Heart left ventricle (tissue), 16 donors: ENCODE measurements at regions not wholly inside any gene's neighbourhood (a gene's known extent, or its start where the extent isn't known, plus 50 kb on each side); places are given as distances from the start of the nearest gene placed in this dataset.

Experiments used
- ATAC-seq, 4 donors: fragments of 200-7000 bp; cut with Tn5 transposase; one replicate each; pipeline ENCODE4 v1.9.1; 2020 to 2022; ENCODE audit warnings: moderate library complexity in 4 of 4, mild to moderate bottlenecking in 3 of 4, moderate number of reproducible peaks in 1 of 4
- DNase-seq, 5 donors: peaks; one replicate each; pipeline ENCODE4 v3.0.0-alpha.2; 2020
- H3K27ac ChIP-seq, 12 donors: fragments of 200-600 bp; sonication (generic) in 4 of 12; one replicate each; pipeline versions ENCODE4 v1.5.0 to v1.8.0; 2016 to 2022; ENCODE audit warnings: mild to moderate bottlenecking in 2 of 12
- H3K27me3 ChIP-seq, 9 donors: fragments of 200-600 bp; sonication (generic) in 2 of 9; one replicate each; pipeline versions ENCODE4 v1.5.1 to v1.8.0; 2016 to 2022; ENCODE audit warnings: mild to moderate bottlenecking in 3 of 9
- H3K36me3 ChIP-seq, 9 donors: fragments of 200-600 bp; sonication (generic) in 2 of 9; one replicate each; pipeline versions ENCODE4 v1.5.0 to v1.8.0; 2018 to 2022; ENCODE audit warnings: mild to moderate bottlenecking in 2 of 9
- H3K4me1 ChIP-seq, 12 donors: fragments of 200-600 bp; sonication (generic) in 4 of 12; one replicate each; pipeline versions ENCODE4 v1.5.0 to v1.8.0; 2016 to 2022; ENCODE audit warnings: mild to moderate bottlenecking in 3 of 12
- H3K4me3 ChIP-seq, 12 donors: fragments of 200-600 bp; sonication (generic) in 4 of 12; one replicate each; pipeline versions ENCODE4 v1.5.0 to v1.8.0; 2017 to 2022; ENCODE audit warnings: mild to moderate bottlenecking in 9 of 12, moderate library complexity in 4 of 12
- H3K9me3 ChIP-seq, 12 donors: fragments of 200-600 bp; sonication (generic) in 4 of 12; one replicate each; pipeline versions ENCODE4 v1.5.0 to v1.8.0; 2016 to 2022; ENCODE audit warnings: mild to moderate bottlenecking in 1 of 12
- CTCF ChIP-seq, 12 donors: fragments of 200-600 bp; sonication (generic) in 4 of 12; IDR thresholded peaks; one replicate each; pipeline versions ENCODE4 v1.5.0 to v1.8.0; 2018 to 2022; ENCODE audit warnings: antibody characterized with exemption in 12 of 12, mild to moderate bottlenecking in 5 of 12
- POLR2A ChIP-seq, 2 donors: fragments of 450-650 bp; IDR thresholded peaks; one replicate each; pipeline ENCODE4 v1.6.1; 2017; ENCODE audit warnings: antibody characterized with exemption in 2 of 2, mild to moderate bottlenecking in 2 of 2, moderate library complexity in 2 of 2
- WGBS, 4 donors: extraction: QIAGEN DNeasy Blood & Tissue Kit in 2 of 4; methylation state at CpG; one replicate each; pipeline versions ENCODE4 v1.1.5 to v1.1.7; 2013 to 2018; 5-methylcytosine and 5-hydroxymethylcytosine counted together
- intact Hi-C, 10 donors: fragments of 100-400 bp; cut with DNase I; formaldehyde crosslinking; loops; one replicate each; pipeline versions ENCODE4 v1.11.1 to v1.14.2; 2022
- donor health status: ischemic (EF 13 %, LVEDD 7.1; RV severe dilation, severe dysfunction).
- donor health status: healthy with polysubstance abuse.
- donor health status: DM: no; HTN: yes; CAD: no.
- donor health status: DM: no; HTN: no; CAD: no.
- donor health status: ischemic (EF 25% LVEDD 6.9; RV normal size, moderate dysfunction).
- donor health status: ischemic (EF 25% LVEDD 5.7; RV mildly dilated, moderate dysfunction).
- donor health status: healthy.
- donor health status: DM: yes; HTN: yes; CAD: no.
- donor health status: ischemic (EF 35%, LVEDD 5.7; RV mildly dilated, moderate dysfunction).
- donor health status: nonischemic (EF 11% LVEDD 7.7; RV severe dilation, severe dysfunction).
- donor health status: DM: yes; HTN: yes; CAD: no.
- donor health status: PGD.
- donor health status: ischemic (EF 29% LVEDD 5.4; RV normal size, mild dysfunction).
- donor health status: nonischemic (EF 23%, LVEDD 6.1; RV moderate dilation, normal function).

DNA sequence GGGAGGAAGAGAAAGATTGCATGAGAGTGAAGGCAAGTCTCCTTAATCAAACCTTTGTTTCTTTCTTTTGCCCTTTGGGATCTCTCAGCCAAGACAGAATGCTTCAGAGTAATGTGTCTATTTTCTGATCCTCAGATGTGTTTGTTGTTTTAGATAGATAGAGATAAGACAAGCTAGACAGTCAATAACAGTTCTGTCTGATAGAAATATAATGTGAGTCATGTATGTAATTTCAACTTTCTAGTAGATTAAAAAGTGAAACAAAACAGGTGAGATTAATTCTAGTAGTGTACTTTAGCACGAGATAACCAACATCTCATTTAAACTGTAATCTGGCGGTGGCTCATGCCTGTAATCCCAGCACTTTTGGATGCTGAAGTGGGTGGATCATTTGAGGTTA, 159.2 kb downstream of the GATA3 start:
- ATAC-seq, result no peak
- Histone ChIP-seq H3K27me3 (no peaks in the 10 kb centered on the region), H3K36me3 (no peaks in the 10 kb centered on the region), H3K9me3 (peaks cover 0 to under 1% (median 0%) of the 10 kb centered on the region in 12 donors), H3K4me1 (no peaks in the 10 kb centered on the region), H3K4me3 (no peak overlapping the region), H3K27ac (no peak overlapping the region)
- TF ChIP-seq POLR2A (IDR thresholded peaks at IDR 0.05), result no peak
- TF ChIP-seq CTCF (IDR thresholded peaks at IDR 0.05), result no peak
- 89 to 95% (median 93%) methylated on average over 2 of the region's 2 CpGs for WGBS, 4 donors
- no peak for DNase-seq
- intact Hi-C loops, result no loop called here

GRCh38 chr10:8214587-8214986, 160.1 kb downstream of the GATA3 start:
- no peaks in the 10 kb centered on the region for H3K27me3 ChIP-seq
- no peaks in the 10 kb centered on the region for H3K4me1 ChIP-seq
- intact Hi-C loops, result no loop called here
- WGBS, 4 donors, result 94 to 98% (median 96%) methylated on average over 4 of the region's 4 CpGs
- ATAC-seq, result no peak
- peaks cover 0 to 7% (median 0%) of the 10 kb centered on the region in 12 donors for H3K9me3 ChIP-seq
- H3K27ac ChIP-seq, result no peak overlapping the region
- TF ChIP-seq POLR2A (IDR thresholded peaks at IDR 0.05) (no peak), CTCF (IDR thresholded peaks at IDR 0.05) (no peak)
- no peak overlapping the region for H3K4me3 ChIP-seq
- DNase-seq, result no peak
- no peaks in the 10 kb centered on the region for H3K36me3 ChIP-seq

- Histone ChIP-seq H3K36me3 (no peaks in the 10 kb centered on the region), H3K27ac (no peak overlapping the region), H3K9me3 (peaks cover 0 to 7% (median 0%) of the 10 kb centered on the region in 12 donors), H3K4me3 (no peak overlapping the region), H3K4me1 (peaks cover 0 to 6% (median 0%) of the 10 kb centered on the region in 12 donors), H3K27me3 (no peaks in the 10 kb centered on the region)
- DNase-seq (no peak), ATAC-seq (no peak)
- intact Hi-C loops, result no loop called here
- TF ChIP-seq CTCF (IDR thresholded peaks at IDR 0.05) (no peak), POLR2A (IDR thresholded peaks at IDR 0.05) (no peak)
These were observed 162.4 kb downstream of the GATA3 start for GRCh38 chr10:8216893-8217292.

GRCh38 chr10:8221451-8221850, 167.0 kb downstream of the GATA3 start:
- H3K4me1 ChIP-seq, result peaks cover 0 to 6% (median 0%) of the 10 kb centered on the region in 12 donors
- H3K27me3 ChIP-seq, result no peaks in the 10 kb centered on the region
- H3K36me3 ChIP-seq, result no peaks in the 10 kb centered on the region
- DNase-seq (peak in 4 of 5 donors; percentile 29 to 52 (median 35)), ATAC-seq (peak in 2 of 4 donors; percentile 31 to 78)
- peak overlapping the region in 4 of 12 donors; percentile 3 to 31 (median 9) for H3K27ac ChIP-seq
- TF ChIP-seq POLR2A (IDR thresholded peaks at IDR 0.05), result no peak
- no peak for TF ChIP-seq CTCF (IDR thresholded peaks at IDR 0.05)
- peaks cover 0 to 7% (median 0%) of the 10 kb centered on the region in 12 donors for H3K9me3 ChIP-seq
- intact Hi-C loops, result no loop called here
- peak overlapping the region in 9 of 12 donors; percentile 7 to 37 (median 19) for H3K4me3 ChIP-seq
- WGBS, 4 donors, result 33 to 48% (median 37%) methylated on average over 6 of the region's 6 CpGs
